ENCODE measurements at regions not wholly inside any gene's neighbourhood (a gene's known extent, or its start where the extent isn't known, plus 50 kb on each side); places are given as distances from the start of the nearest gene placed in this dataset.

DNA sequence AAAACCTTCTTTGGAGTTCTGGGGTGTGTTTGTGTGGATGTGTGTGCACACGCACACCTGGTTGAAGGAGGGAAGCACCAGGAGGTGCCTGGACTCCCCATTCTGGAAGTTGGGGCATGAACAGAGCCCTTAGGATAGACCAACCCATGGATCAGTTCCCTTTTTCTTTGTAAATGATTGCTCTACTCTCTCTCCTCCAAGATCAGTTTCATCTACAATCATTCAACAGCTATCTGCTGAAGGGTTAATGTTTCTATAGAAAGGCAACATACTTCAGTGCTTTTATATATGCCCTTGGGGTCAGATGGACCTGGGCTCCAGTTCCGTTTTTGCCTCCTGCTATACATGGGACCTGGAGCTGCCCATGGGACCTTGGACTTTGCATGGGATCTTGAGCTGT lies 352.1 kb upstream of the CFAP20DC start:
- Histone ChIP-seq H3K27me3 (ENCODE audit: insufficient read depth, low read depth, severe bottlenecking) (no peaks in the 10 kb centered on the region), H3K9me3 (ENCODE audit: severe bottlenecking) (no peaks in the 10 kb centered on the region), H3K27ac (no peak overlapping the region), H3K4me3 (ENCODE audit: low read depth, low read length) (no peak overlapping the region), H3K36me3 (no peaks in the 10 kb centered on the region)
- DNase-seq: no peak
- TF ChIP-seq, protein P1, sequence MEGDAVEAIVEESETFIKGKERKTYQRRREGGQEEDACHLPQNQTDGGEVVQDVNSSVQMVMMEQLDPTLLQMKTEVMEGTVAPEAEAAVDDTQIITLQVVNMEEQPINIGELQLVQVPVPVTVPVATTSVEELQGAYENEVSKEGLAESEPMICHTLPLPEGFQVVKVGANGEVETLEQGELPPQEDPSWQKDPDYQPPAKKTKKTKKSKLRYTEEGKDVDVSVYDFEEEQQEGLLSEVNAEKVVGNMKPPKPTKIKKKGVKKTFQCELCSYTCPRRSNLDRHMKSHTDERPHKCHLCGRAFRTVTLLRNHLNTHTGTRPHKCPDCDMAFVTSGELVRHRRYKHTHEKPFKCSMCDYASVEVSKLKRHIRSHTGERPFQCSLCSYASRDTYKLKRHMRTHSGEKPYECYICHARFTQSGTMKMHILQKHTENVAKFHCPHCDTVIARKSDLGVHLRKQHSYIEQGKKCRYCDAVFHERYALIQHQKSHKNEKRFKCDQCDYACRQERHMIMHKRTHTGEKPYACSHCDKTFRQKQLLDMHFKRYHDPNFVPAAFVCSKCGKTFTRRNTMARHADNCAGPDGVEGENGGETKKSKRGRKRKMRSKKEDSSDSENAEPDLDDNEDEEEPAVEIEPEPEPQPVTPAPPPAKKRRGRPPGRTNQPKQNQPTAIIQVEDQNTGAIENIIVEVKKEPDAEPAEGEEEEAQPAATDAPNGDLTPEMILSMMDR (IDR thresholded peaks at IDR 0.05; ENCODE audit: low read depth, low read length): no peak

DNA sequence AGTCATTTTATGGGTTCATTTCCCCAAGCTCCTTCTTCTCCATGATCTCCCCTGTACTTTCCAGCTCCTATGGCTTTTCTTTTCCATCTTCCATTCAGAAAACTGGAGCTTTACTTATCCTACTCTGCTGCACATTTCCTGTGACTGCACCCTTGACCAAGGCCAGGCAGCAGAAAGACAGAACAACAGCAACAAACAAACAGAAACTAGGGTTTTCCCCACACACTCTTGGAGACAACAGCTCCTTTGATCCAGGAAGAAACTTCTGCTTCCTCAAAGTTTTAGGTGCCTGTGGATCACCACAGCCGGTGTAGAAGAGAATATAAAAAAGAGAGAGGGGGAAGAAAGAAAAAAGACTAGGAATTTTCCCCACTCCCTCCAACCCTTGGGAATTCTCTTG lies 342.3 kb upstream of the CFAP20DC start:
- TF ChIP-seq, protein P1 (IDR thresholded peaks at IDR 0.05; ENCODE audit: low read depth, low read length): no peak
- Histone ChIP-seq H3K9me3 (ENCODE audit: severe bottlenecking) (no peaks in the 10 kb centered on the region), H3K27me3 (ENCODE audit: insufficient read depth, low read depth, severe bottlenecking) (no peaks in the 10 kb centered on the region), H3K27ac (no peak overlapping the region), H3K36me3 (no peaks in the 10 kb centered on the region), H3K4me3 (ENCODE audit: low read depth, low read length) (no peak overlapping the region)
- no peak for DNase-seq

DNA sequence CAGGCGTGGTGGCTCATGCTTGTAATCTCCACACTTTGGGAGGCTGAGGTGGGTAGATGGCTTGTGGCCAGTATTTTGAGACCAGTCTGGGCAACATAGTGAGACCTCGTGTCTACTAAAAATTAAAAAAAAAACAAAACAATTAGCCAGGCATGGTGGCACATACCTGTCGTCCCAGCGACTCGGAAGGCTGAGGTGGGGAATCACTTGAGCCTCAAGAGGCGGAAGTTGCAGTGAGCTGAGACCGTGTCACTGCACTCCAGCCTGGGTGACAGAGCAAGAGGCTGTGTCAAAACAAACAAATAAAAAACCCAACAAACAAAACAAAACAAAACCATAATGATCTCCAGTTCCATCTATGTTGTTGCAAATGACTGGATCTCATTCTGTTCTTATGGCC lies 341.3 kb upstream of the CFAP20DC start:
- Histone ChIP-seq H3K4me3 (ENCODE audit: low read depth, low read length) (no peak overlapping the region), H3K36me3 (no peaks in the 10 kb centered on the region), H3K27ac (no peak overlapping the region), H3K9me3 (ENCODE audit: severe bottlenecking) (no peaks in the 10 kb centered on the region), H3K27me3 (ENCODE audit: insufficient read depth, low read depth, severe bottlenecking) (no peaks in the 10 kb centered on the region)
- DNase-seq: no peak
- TF ChIP-seq, protein P1 (IDR thresholded peaks at IDR 0.05; ENCODE audit: low read depth, low read length): no peak

DNA sequence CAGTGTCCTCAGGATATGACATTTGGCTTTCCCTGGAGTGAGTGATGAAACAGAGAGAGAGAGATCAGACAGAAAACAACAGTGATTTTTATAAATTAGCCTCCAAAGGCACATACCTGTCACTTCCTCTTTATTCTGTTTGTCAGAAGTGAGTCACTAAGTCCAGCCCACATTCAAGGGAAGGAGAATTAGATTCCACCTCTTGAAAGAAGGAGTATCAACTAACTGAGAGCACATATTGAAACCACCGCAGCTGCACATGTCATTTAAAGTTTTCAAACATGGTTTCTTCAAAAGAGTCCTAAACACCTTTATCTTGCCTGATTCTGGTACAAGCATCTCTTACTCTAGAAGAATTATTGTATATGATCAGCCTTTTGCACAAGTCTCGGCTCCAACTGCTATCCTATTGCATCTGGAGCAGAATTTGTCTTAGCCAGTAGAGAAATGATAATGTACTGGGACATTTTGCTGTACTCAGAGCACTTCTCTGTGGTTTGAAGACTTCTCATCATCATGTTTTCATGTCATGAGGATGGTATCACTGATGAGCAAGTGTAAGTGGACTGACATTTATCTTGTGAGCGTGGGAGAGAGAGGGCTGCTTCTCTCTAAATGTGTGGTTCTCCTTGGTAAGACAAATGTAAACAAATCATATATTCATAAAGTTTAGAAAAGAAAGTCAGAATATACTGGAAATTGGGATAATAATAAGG lies 338.9 kb upstream of the CFAP20DC start:
- H3K27ac ChIP-seq: no peak overlapping the region
- no peaks in the 10 kb centered on the region for H3K9me3 ChIP-seq (ENCODE audit: severe bottlenecking)
- no peak for DNase-seq
- H3K4me3 ChIP-seq (ENCODE audit: low read depth, low read length): no peak overlapping the region
- no peaks in the 10 kb centered on the region for H3K36me3 ChIP-seq
- H3K27me3 ChIP-seq (ENCODE audit: insufficient read depth, low read depth, severe bottlenecking): no peaks in the 10 kb centered on the region
- TF ChIP-seq, protein P1 (IDR thresholded peaks at IDR 0.05; ENCODE audit: low read depth, low read length): no peak

DNA sequence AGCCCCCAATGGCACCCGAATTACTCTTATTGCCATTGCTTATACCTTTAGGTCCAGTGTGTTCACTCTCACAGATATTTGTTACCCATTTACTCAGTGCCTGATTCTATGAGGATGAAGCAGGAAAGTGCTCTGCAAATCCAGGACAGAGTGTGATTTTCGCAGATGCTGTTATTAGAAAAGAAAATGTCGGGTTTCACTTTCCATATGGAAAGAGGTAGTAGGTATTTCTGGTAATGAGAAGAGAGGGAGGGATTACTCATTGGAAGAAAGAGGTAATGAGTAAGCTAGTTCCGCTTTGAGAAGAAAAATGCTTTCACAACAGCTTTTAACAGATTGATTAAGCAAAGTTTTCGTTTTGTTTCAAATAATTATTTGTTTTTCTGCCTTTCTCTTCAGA lies 336.3 kb upstream of the CFAP20DC start:
- no peaks in the 10 kb centered on the region for H3K9me3 ChIP-seq (ENCODE audit: severe bottlenecking)
- no peak for DNase-seq
- no peaks in the 10 kb centered on the region for H3K27me3 ChIP-seq (ENCODE audit: insufficient read depth, low read depth, severe bottlenecking)
- TF ChIP-seq, protein P1 (IDR thresholded peaks at IDR 0.05; ENCODE audit: low read depth, low read length): no peak
- H3K4me3 ChIP-seq (ENCODE audit: low read depth, low read length): no peak overlapping the region
- H3K36me3 ChIP-seq: no peaks in the 10 kb centered on the region
- H3K27ac ChIP-seq: no peak overlapping the region

DNA sequence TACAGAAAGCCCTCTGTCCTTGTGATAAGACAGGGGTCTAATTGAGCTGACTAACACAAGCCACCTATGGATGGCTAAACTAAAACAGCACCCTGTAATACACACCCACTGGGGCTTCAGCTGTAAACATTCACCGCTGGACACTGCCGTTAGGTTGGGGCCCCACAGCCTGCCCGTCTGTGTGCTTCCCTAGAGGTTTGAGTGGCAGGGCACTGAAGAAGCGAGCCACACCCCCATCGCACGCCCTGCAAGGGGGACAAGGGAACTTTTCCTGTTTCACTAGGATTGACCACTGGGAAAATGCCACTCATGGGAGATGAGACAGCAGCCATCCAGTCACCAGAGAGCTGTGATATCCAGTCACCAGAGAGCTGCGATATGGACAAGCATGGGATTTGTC lies 335.7 kb upstream of the CFAP20DC start:
- DNase-seq: no peak
- Histone ChIP-seq H3K27ac (no peak overlapping the region), H3K36me3 (no peaks in the 10 kb centered on the region), H3K9me3 (ENCODE audit: severe bottlenecking) (no peaks in the 10 kb centered on the region), H3K4me3 (ENCODE audit: low read depth, low read length) (no peak overlapping the region), H3K27me3 (ENCODE audit: insufficient read depth, low read depth, severe bottlenecking) (no peaks in the 10 kb centered on the region)
- TF ChIP-seq, protein P1 (IDR thresholded peaks at IDR 0.05; ENCODE audit: low read depth, low read length): no peak

Data from WERI-Rb-1 (cell line).